WTC11 (cell line): ENCODE measurements at regions not wholly inside any gene's neighbourhood (a gene's known extent, or its start where the extent isn't known, plus 50 kb on each side); places are given as distances from the start of the nearest gene placed in this dataset.

ENCODE experiments used
- ATF2 ChIP-seq: sonication (generic); formaldehyde crosslinking; IDR thresholded peaks from 2 replicates; pipeline ENCODE4 v1.8.1; 2022; ENCODE audit warnings: low read depth, missing genetic modification reagents, borderline replicate concordance
- CREM ChIP-seq: sonication (generic); formaldehyde crosslinking; IDR thresholded peaks from 2 replicates; pipeline ENCODE4 v1.8.1; 2022; ENCODE audit warnings: mild to moderate bottlenecking, missing genetic modification reagents, moderate library complexity
- CTCF ChIP-seq: fragments of 200-600 bp; IDR thresholded peaks from 2 replicates; pipeline ENCODE4 v1.8.0; 2022; ENCODE audit warnings: antibody characterized with exemption
- E2F4 ChIP-seq: sonication (generic); formaldehyde crosslinking; IDR thresholded peaks from 2 replicates; pipeline ENCODE4 v1.8.1; 2022; ENCODE audit warnings: low read depth, mild to moderate bottlenecking, moderate library complexity, missing genetic modification reagents, borderline replicate concordance
- MLX ChIP-seq: sonication (generic); formaldehyde crosslinking; IDR thresholded peaks from 2 replicates; pipeline ENCODE4 v1.8.1; 2023; ENCODE audit warnings: mild to moderate bottlenecking, missing genetic modification reagents, moderate library complexity
- NFE2L1 ChIP-seq: sonication (generic); formaldehyde crosslinking; IDR thresholded peaks from 2 replicates; pipeline ENCODE4 v1.8.1; 2023; ENCODE audit warnings: missing genetic modification reagents
- NR2C2 ChIP-seq: sonication (generic); formaldehyde crosslinking; IDR thresholded peaks from 2 replicates; pipeline ENCODE4 v1.8.0; 2022; ENCODE audit warnings: mild to moderate bottlenecking, missing genetic modification reagents
- NR3C1 ChIP-seq: sonication (generic); formaldehyde crosslinking; conservative IDR thresholded peaks from 2 replicates; pipeline ENCODE4 v1.8.1; 2023; ENCODE audit warnings: low read depth, mild to moderate bottlenecking, missing genetic modification reagents
- PREB ChIP-seq: sonication (generic); formaldehyde crosslinking; IDR thresholded peaks from 2 replicates; pipeline ENCODE4 v1.8.1; 2022; ENCODE audit warnings: mild to moderate bottlenecking, missing genetic modification reagents, moderate library complexity, borderline replicate concordance
- SOX15 ChIP-seq: fragments of 250-450 bp; sonication (Bioruptor Pico); IDR thresholded peaks from 2 replicates; pipeline ENCODE4 v1.9.0; 2021; ENCODE audit warnings: mild to moderate bottlenecking
- SP1 ChIP-seq: sonication (generic); formaldehyde crosslinking; conservative IDR thresholded peaks from 2 replicates; pipeline ENCODE4 v1.8.1; 2022; ENCODE audit warnings: missing genetic modification reagents
- TCF7 ChIP-seq: sonication (generic); formaldehyde crosslinking; IDR thresholded peaks from 2 replicates; pipeline ENCODE4 v1.8.0; 2022; ENCODE audit warnings: mild to moderate bottlenecking, low read depth, missing genetic modification reagents, moderate library complexity
- TEAD4 ChIP-seq: sonication (generic); formaldehyde crosslinking; IDR thresholded peaks from 2 replicates; pipeline ENCODE4 v1.8.0; 2022; ENCODE audit warnings: mild to moderate bottlenecking, missing genetic modification reagents
- ZNF232 ChIP-seq: sonication (generic); formaldehyde crosslinking; IDR thresholded peaks from 2 replicates; pipeline ENCODE4 v1.8.0; 2022; ENCODE audit warnings: mild to moderate bottlenecking, missing genetic modification reagents

- TF ChIP-seq SP1 (CRISPR knock-in tag) (no peak), ATF2 (CRISPR knock-in tag) (no peak), NR2C2 (CRISPR knock-in tag) (no peak), CTCF (no peak), PREB (CRISPR knock-in tag) (no peak), MLX (CRISPR knock-in tag) (no peak), CREM (CRISPR knock-in tag) (no peak), ZNF232 (no peak), SOX15 (CRISPR knock-in tag) (no peak), NR3C1 (no peak), E2F4 (CRISPR knock-in tag) (no peak), TEAD4 (no peak), NFE2L1 (CRISPR knock-in tag) (no peak), TCF7 (CRISPR knock-in tag) (no peak)
These were observed 141.0 kb upstream of the COL21A1 start for GRCh38 chr6:56388415-56388755.
